GM23338 (cell line): ENCODE measurements at regions not wholly inside any gene's neighbourhood (a gene's known extent, or its start where the extent isn't known, plus 50 kb on each side); places are given as distances from the start of the nearest gene placed in this dataset.

Experiments
- ATAC-seq: fragments of 200-7000 bp; cut with Tn5 transposase; 3 replicates; pipeline ENCODE4 v1.9.1; 2020
- DNase-seq: peaks from one replicate; pipeline ENCODE4 v3.0.0-alpha.2; 2015; ENCODE audit warnings: low spot score
- H2AFZ ChIP-seq: fragments of 200-600 bp; sonication (generic); 2 replicates; pipeline ENCODE4 v1.8.0; 2016; ENCODE audit warnings: antibody characterized with exemption, mild to moderate bottlenecking, moderate library complexity
- H3F3A ChIP-seq: fragments of 200-600 bp; sonication (generic); replicated peaks from 2 replicates; pipeline ENCODE4 v1.8.0; 2017; ENCODE audit warnings: antibody characterized with exemption, mixed run types, low read depth
- H3K27ac ChIP-seq: fragments of 200-600 bp; sonication (generic); 2 replicates; pipeline ENCODE4 v1.6.1; 2016; ENCODE audit warnings: low read depth
- H3K27me3 ChIP-seq: fragments of 200-600 bp; sonication (generic); 2 replicates; pipeline ENCODE4 v1.8.0; 2016; ENCODE audit warnings: mild to moderate bottlenecking, mixed run types, moderate library complexity; ENCODE audit not compliant: insufficient read depth
- H3K36me3 ChIP-seq: fragments of 200-600 bp; sonication (generic); 2 replicates; pipeline ENCODE4 v1.8.0; 2016; ENCODE audit warnings: mild to moderate bottlenecking; ENCODE audit not compliant: insufficient read depth
- H3K4me1 ChIP-seq: fragments of 200-600 bp; sonication (generic); 2 replicates; pipeline ENCODE4 v1.8.0; 2016; ENCODE audit warnings: mild to moderate bottlenecking, moderate library complexity; ENCODE audit not compliant: insufficient read depth
- H3K4me2 ChIP-seq: fragments of 200-600 bp; sonication (generic); 2 replicates; pipeline ENCODE4 v1.7.1; 2017; ENCODE audit warnings: mixed run types
- H3K4me3 ChIP-seq: fragments of 200-600 bp; sonication (generic); 2 replicates; pipeline ENCODE4 v1.6.1; 2016; ENCODE audit warnings: mixed run types
- H3K79me2 ChIP-seq: fragments of 200-600 bp; sonication (generic); replicated peaks from 2 replicates; pipeline ENCODE4 v1.8.0; 2017; ENCODE audit warnings: mild to moderate bottlenecking; ENCODE audit not compliant: insufficient read depth
- H3K9me2 ChIP-seq: fragments of 200-600 bp; sonication (generic); 2 replicates; pipeline ENCODE4 v1.8.0; 2017; ENCODE audit not compliant: insufficient read depth
- H4K20me1 ChIP-seq: fragments of 200-600 bp; sonication (generic); replicated peaks from 2 replicates; pipeline ENCODE4 v1.8.0; 2017; ENCODE audit warnings: mild to moderate bottlenecking; ENCODE audit not compliant: insufficient read depth
- H3K27ac Mint-ChIP-seq: 2 replicates; pipeline ENCODE4 v1.8.0; 2020; ENCODE audit warnings: inconsistent platforms, mild to moderate bottlenecking, moderate library complexity, mixed read lengths
- H3K27me3 Mint-ChIP-seq: 3 replicates; pipeline ENCODE4 v1.8.0; 2022; ENCODE audit warnings: low read depth, mild to moderate bottlenecking, moderate library complexity, mixed read lengths, inconsistent platforms; ENCODE audit not compliant: insufficient read depth, poor library complexity
- H3K36me3 Mint-ChIP-seq: 3 replicates; pipeline ENCODE4 v1.8.0; 2021; ENCODE audit warnings: low read depth, mild to moderate bottlenecking, inconsistent platforms, moderate library complexity, mixed read lengths
- H3K4me1 Mint-ChIP-seq: 3 replicates; pipeline ENCODE4 v1.8.0; 2020; ENCODE audit warnings: mild to moderate bottlenecking, inconsistent platforms, mixed read lengths
- H3K4me3 Mint-ChIP-seq: 3 replicates; pipeline ENCODE4 v1.8.0; 2021; ENCODE audit warnings: moderate library complexity, mild to moderate bottlenecking, inconsistent platforms, mixed read lengths
- H3K9me3 Mint-ChIP-seq: 3 replicates; pipeline ENCODE4 v1.8.0; 2020; ENCODE audit warnings: moderate library complexity, mild to moderate bottlenecking, inconsistent platforms, mixed read lengths
- CTCF ChIP-seq, 2 experiments: fragments of 200-600 bp in 1 of 2; sonication (generic) in 1 of 2; conservative IDR thresholded peaks; 2 replicates each; pipeline versions ENCODE4 v1.5.1 to v1.6.1; 2016 to 2017; ENCODE audit warnings: antibody characterized with exemption in 2 of 2, low read depth in 2 of 2, mild to moderate bottlenecking in 2 of 2, moderate library complexity in 1 of 2
- ETS1 ChIP-seq: IDR thresholded peaks from 2 replicates; pipeline ENCODE4 v1.6.1; 2016; ENCODE audit warnings: antibody characterized with exemption
- EZH2 ChIP-seq: fragments of 200-600 bp; sonication (generic); IDR thresholded peaks from one replicate; pipeline ENCODE4 v1.8.0; 2017; ENCODE audit warnings: antibody characterized with exemption, mild to moderate bottlenecking, low read depth; ENCODE audit not compliant: unreplicated experiment
- EZH2phosphoT487 ChIP-seq: fragments of 200-600 bp; sonication (generic); IDR thresholded peaks from one replicate; pipeline ENCODE4 v1.8.1; 2018; ENCODE audit warnings: antibody characterized with exemption; ENCODE audit not compliant: unreplicated experiment
- JUNB ChIP-seq: IDR thresholded peaks from one replicate; pipeline ENCODE4 v1.6.1; 2016; ENCODE audit warnings: antibody characterized with exemption; ENCODE audit not compliant: unreplicated experiment
- NANOG ChIP-seq: IDR thresholded peaks from 2 replicates; pipeline ENCODE4 v1.6.1; 2016; ENCODE audit warnings: antibody characterized with exemption, borderline replicate concordance
- POLR2AphosphoS5 ChIP-seq: IDR thresholded peaks from 2 replicates; pipeline ENCODE4 v1.6.1; 2016; ENCODE audit warnings: antibody characterized with exemption, low read depth
- REST ChIP-seq: IDR thresholded peaks from one replicate; pipeline ENCODE4 v1.6.1; 2018; ENCODE audit warnings: antibody characterized with exemption; ENCODE audit not compliant: unreplicated experiment
- STAT1 ChIP-seq: IDR thresholded peaks from one replicate; pipeline ENCODE4 v1.6.1; 2016; ENCODE audit warnings: antibody characterized with exemption; ENCODE audit not compliant: unreplicated experiment
- ZNF114 ChIP-seq: fragments of 250-450 bp; sonication (Bioruptor Pico); IDR thresholded peaks from 2 replicates; pipeline ENCODE4 v1.5.0; 2020; ENCODE audit warnings: mild to moderate bottlenecking, moderate library complexity
- ZNF462 ChIP-seq: fragments of 250-450 bp; sonication (Bioruptor Pico); IDR thresholded peaks from 2 replicates; pipeline ENCODE4 v1.5.0; 2020; ENCODE audit warnings: mild to moderate bottlenecking, moderate library complexity

- TF ChIP-seq ETS1 (no peak), ZNF114 (CRISPR knock-in tag) (no peak), CTCF (conservative IDR thresholded peaks at IDR 0.05; ENCODE audit: low read depth in 2 of 2) (no peak), EZH2 (no peak), POLR2AphosphoS5 (no peak), REST (no peak), EZH2phosphoT487 (no peak)
Observed at GRCh38 chr18:60872434-60872833, 460.8 kb upstream of the CDH20 start (continued).

- H3K4me1 Mint-ChIP-seq, result peaks cover 7% of the 10 kb centered on the region; the same call in 2 of the 3 replicates
- no peak overlapping the region for H3K27ac ChIP-seq
- H3K4me3 ChIP-seq, result no peak overlapping the region
- no peaks in the 10 kb centered on the region for H3K36me3 ChIP-seq
- H3K27me3 Mint-ChIP-seq, result no peaks in the 10 kb centered on the region
- no peaks in the 10 kb centered on the region for H3K79me2 ChIP-seq
- no peaks in the 10 kb centered on the region for H3K27me3 ChIP-seq
- no peaks in the 10 kb centered on the region for H3K36me3 Mint-ChIP-seq
- H3K4me3 Mint-ChIP-seq, result no peak overlapping the region
- no peak overlapping the region for H3K4me2 ChIP-seq
- H2AFZ ChIP-seq, result no peak overlapping the region
- ATAC-seq, result no peak
- DNase-seq, result no peak
- H3K9me2 ChIP-seq, result no peaks in the 10 kb centered on the region
- no peaks in the 10 kb centered on the region for H3K4me1 ChIP-seq
- H3K27ac Mint-ChIP-seq, result no peak overlapping the region
- H3F3A ChIP-seq, result no peaks in the 10 kb centered on the region
- no peaks in the 10 kb centered on the region for H4K20me1 ChIP-seq
- H3K9me3 Mint-ChIP-seq, result no peaks in the 10 kb centered on the region; the same call in 2 of the 3 replicates
- no peak for TF ChIP-seq JUNB
- TF ChIP-seq NANOG, result no peak
- no peak for TF ChIP-seq STAT1
- no peak for TF ChIP-seq ZNF462
- no peak for TF ChIP-seq EZH2
Observed at GRCh38 chr18:60873708-60874107, 459.5 kb upstream of the CDH20 start.
